ENCODE measurements at regions not wholly inside any gene's neighbourhood (a gene's known extent, or its start where the extent isn't known, plus 50 kb on each side); places are given as distances from the start of the nearest gene placed in this dataset.

GRCh38 chr5:107324071-107324470 lies 346.7 kb downstream of the EFNA5 start:
- TF ChIP-seq, protein P1, sequence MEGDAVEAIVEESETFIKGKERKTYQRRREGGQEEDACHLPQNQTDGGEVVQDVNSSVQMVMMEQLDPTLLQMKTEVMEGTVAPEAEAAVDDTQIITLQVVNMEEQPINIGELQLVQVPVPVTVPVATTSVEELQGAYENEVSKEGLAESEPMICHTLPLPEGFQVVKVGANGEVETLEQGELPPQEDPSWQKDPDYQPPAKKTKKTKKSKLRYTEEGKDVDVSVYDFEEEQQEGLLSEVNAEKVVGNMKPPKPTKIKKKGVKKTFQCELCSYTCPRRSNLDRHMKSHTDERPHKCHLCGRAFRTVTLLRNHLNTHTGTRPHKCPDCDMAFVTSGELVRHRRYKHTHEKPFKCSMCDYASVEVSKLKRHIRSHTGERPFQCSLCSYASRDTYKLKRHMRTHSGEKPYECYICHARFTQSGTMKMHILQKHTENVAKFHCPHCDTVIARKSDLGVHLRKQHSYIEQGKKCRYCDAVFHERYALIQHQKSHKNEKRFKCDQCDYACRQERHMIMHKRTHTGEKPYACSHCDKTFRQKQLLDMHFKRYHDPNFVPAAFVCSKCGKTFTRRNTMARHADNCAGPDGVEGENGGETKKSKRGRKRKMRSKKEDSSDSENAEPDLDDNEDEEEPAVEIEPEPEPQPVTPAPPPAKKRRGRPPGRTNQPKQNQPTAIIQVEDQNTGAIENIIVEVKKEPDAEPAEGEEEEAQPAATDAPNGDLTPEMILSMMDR (optimal IDR thresholded peaks at IDR 0.05 in 1 of 3, IDR thresholded peaks at IDR 0.05 in 1 of 3, conservative IDR thresholded peaks at IDR 0.05 in 1 of 3; ENCODE audit: extremely low read depth in 1 of 3, insufficient read depth in 2 of 3, low read length in 3 of 3) = no peak
- no peak for TF ChIP-seq EZH2 (IDR thresholded peaks at IDR 0.05; ENCODE audit: low read length)
